ENCODE measurements at regions not wholly inside any gene's neighbourhood (a gene's known extent, or its start where the extent isn't known, plus 50 kb on each side); places are given as distances from the start of the nearest gene placed in this dataset.

DNA sequence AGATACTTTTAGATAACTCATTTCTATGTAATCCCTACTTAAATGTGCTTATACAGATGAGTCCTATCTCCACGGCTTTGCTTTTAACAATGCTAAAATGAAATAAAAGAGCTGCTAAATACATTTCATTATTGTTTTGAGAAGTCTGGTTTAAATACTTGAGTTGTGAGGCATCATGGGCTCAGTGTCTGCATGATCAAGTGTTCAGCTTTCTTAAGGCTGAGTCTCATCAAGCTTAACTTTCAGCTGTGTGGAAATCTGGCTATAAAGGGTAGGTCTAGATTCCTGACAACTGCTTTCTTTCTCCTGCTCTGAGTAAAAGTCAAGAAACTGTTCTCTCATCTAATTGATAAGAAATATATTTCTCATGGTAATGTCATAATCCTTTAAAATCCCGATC is 235.4 kb downstream of the FSCB start:
- ATAC-seq (ENCODE audit: low read depth) (no peak), DNase-seq (no peak)
- Histone ChIP-seq H3K36me3 (replicated peaks in 1 of 2; ENCODE audit: control extremely low read depth in 1 of 2, control insufficient read depth in 1 of 2, extremely low read depth in 1 of 2, insufficient read depth in 2 of 2, low read length in 1 of 2) (no peaks in the 10 kb centered on the region), H3K79me2 (ENCODE audit: control insufficient read depth, insufficient read depth, low read length) (no peaks in the 10 kb centered on the region), H3K4me1 (ENCODE audit: control insufficient read depth in 2 of 2, insufficient read depth in 2 of 2, low read length in 2 of 2) (no peaks in the 10 kb centered on the region), H3K27me3 (replicated peaks in 1 of 4; ENCODE audit: control extremely low read depth in 1 of 4, control insufficient read depth in 3 of 4, insufficient read depth in 4 of 4, low read length in 3 of 4) (no peaks in the 10 kb centered on the region), H3K27ac (ENCODE audit: low read length in 2 of 2) (no peak overlapping the region), H3K4me2 (replicated peaks; ENCODE audit: low read depth, low read length, poor library complexity, severe bottlenecking) (no peak overlapping the region), H4K20me1 (ENCODE audit: control insufficient read depth, insufficient read depth, low read length, poor library complexity, severe bottlenecking) (no peaks in the 10 kb centered on the region), H2AFZ (ENCODE audit: insufficient read depth, low read depth, low read length, poor library complexity, severe bottlenecking) (no peak overlapping the region), H3K4me3 (ENCODE audit: control extremely low read depth in 1 of 5, extremely low read depth in 1 of 5, insufficient read depth in 1 of 5, low read depth in 2 of 5, low read length in 4 of 5) (no peak overlapping the region), H3K9me3 (ENCODE audit: control extremely low read depth in 1 of 3, control insufficient read depth in 2 of 3, insufficient read depth in 1 of 3, low read length in 2 of 3) (peaks cover 0 to 3% (median 2%) of the 10 kb centered on the region in 3 donors), H3K9ac (ENCODE audit: low read length) (no peak overlapping the region)
- WGBS (ENCODE audit: insufficient coverage), result no CpG with 5 or more reads among the region's 2 CpGs
- Mint-ChIP-seq H3K27me3 (no peaks in the 10 kb centered on the region), H3K4me1 (no peaks in the 10 kb centered on the region), H3K27ac (no peak overlapping the region), H3K4me3 (no peak overlapping the region), H3K9me3 (ENCODE audit: insufficient read depth) (no peaks in the 10 kb centered on the region)
- POLR2A ChIA-PET, result no interaction called here
- CTCF ChIA-PET, result no interaction called here
- TF ChIP-seq, protein P1, sequence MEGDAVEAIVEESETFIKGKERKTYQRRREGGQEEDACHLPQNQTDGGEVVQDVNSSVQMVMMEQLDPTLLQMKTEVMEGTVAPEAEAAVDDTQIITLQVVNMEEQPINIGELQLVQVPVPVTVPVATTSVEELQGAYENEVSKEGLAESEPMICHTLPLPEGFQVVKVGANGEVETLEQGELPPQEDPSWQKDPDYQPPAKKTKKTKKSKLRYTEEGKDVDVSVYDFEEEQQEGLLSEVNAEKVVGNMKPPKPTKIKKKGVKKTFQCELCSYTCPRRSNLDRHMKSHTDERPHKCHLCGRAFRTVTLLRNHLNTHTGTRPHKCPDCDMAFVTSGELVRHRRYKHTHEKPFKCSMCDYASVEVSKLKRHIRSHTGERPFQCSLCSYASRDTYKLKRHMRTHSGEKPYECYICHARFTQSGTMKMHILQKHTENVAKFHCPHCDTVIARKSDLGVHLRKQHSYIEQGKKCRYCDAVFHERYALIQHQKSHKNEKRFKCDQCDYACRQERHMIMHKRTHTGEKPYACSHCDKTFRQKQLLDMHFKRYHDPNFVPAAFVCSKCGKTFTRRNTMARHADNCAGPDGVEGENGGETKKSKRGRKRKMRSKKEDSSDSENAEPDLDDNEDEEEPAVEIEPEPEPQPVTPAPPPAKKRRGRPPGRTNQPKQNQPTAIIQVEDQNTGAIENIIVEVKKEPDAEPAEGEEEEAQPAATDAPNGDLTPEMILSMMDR (IDR thresholded peaks at IDR 0.05), result no peak
- TF ChIP-seq EZH2 (IDR thresholded peaks at IDR 0.05; ENCODE audit: borderline replicate concordance, insufficient read depth, low read depth, low read length, poor library complexity, severe bottlenecking), result no peak
- intact Hi-C loops (cut with micrococcal nuclease), result no loop called here

DNA sequence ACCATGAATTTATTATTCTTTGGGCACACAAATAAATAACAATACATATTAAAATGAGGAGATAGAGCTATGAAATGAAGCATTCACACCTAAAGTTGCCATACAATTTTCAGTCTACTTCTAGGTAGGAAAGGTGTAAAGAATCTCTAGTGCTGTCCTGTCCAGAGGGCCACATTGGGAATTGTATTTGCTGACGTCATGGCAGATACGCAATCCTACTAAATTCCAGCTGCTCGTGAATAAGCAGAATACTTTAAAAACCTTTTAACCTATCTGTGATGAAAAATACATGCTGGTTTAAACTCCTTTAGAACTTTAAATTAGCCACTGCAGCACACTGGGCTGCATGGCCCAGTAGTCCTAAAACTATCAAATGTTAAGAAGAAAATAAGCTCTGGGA is 236.1 kb downstream of the FSCB start:
- Histone ChIP-seq H4K20me1 (ENCODE audit: control insufficient read depth, insufficient read depth, low read length, poor library complexity, severe bottlenecking) (no peaks in the 10 kb centered on the region), H3K27ac (ENCODE audit: low read length in 2 of 2) (no peak overlapping the region), H3K4me3 (ENCODE audit: control extremely low read depth in 1 of 5, extremely low read depth in 1 of 5, insufficient read depth in 1 of 5, low read depth in 2 of 5, low read length in 4 of 5) (no peak overlapping the region), H3K4me2 (replicated peaks; ENCODE audit: low read depth, low read length, poor library complexity, severe bottlenecking) (no peak overlapping the region), H3K9ac (ENCODE audit: low read length) (no peak overlapping the region), H2AFZ (ENCODE audit: insufficient read depth, low read depth, low read length, poor library complexity, severe bottlenecking) (no peak overlapping the region), H3K79me2 (ENCODE audit: control insufficient read depth, insufficient read depth, low read length) (no peaks in the 10 kb centered on the region), H3K36me3 (replicated peaks in 1 of 2; ENCODE audit: control extremely low read depth in 1 of 2, control insufficient read depth in 1 of 2, extremely low read depth in 1 of 2, insufficient read depth in 2 of 2, low read length in 1 of 2) (no peaks in the 10 kb centered on the region), H3K9me3 (ENCODE audit: control extremely low read depth in 1 of 3, control insufficient read depth in 2 of 3, insufficient read depth in 1 of 3, low read length in 2 of 3) (peaks cover 0 to 3% (median 2%) of the 10 kb centered on the region in 3 donors), H3K4me1 (ENCODE audit: control insufficient read depth in 2 of 2, insufficient read depth in 2 of 2, low read length in 2 of 2) (no peaks in the 10 kb centered on the region), H3K27me3 (replicated peaks in 1 of 4; ENCODE audit: control extremely low read depth in 1 of 4, control insufficient read depth in 3 of 4, insufficient read depth in 4 of 4, low read length in 3 of 4) (no peaks in the 10 kb centered on the region)
- Mint-ChIP-seq H3K4me1 (no peaks in the 10 kb centered on the region), H3K27me3 (no peaks in the 10 kb centered on the region), H3K27ac (no peak overlapping the region), H3K4me3 (no peak overlapping the region), H3K9me3 (ENCODE audit: insufficient read depth) (no peaks in the 10 kb centered on the region)
- ChIA-PET POLR2A (no interaction called here), CTCF (no interaction called here)
- TF ChIP-seq EZH2 (IDR thresholded peaks at IDR 0.05; ENCODE audit: borderline replicate concordance, insufficient read depth, low read depth, low read length, poor library complexity, severe bottlenecking), result no peak
- TF ChIP-seq, protein P1 (IDR thresholded peaks at IDR 0.05), result no peak
- DNase-seq (no peak), ATAC-seq (ENCODE audit: low read depth) (no peak)
- no CpG with 5 or more reads among the region's 3 CpGs for WGBS (ENCODE audit: insufficient coverage)
- intact Hi-C loops (cut with micrococcal nuclease), result no loop called here

Data from B cell (primary cell).